Bronchial epithelial cell (primary cell): ENCODE measurements at regions not wholly inside any gene's neighbourhood (a gene's known extent, or its start where the extent isn't known, plus 50 kb on each side); places are given as distances from the start of the nearest gene placed in this dataset.
"Not testable (repeated sequence)": the region's sequence is repeated elsewhere in the genome, so short reads cannot be mapped to it uniquely, and the experiment has no call there.

Experiments used
- DNase-seq: peaks from one replicate; pipeline ENCODE4 v3.0.0-alpha.2; 2010; ENCODE audit warnings: low read depth
- FAIRE-seq: peaks from 2 replicates; lab custom pipeline; 2011; peaks lifted over from hg19 to GRCh38; lab: Jason Lieb, UNC
- H3K27me3 ChIP-seq: 2 replicates; pipeline ENCODE4 v1.5.1; 2011; ENCODE audit warnings: low read length; ENCODE audit not compliant: control insufficient read depth, insufficient read depth
- H3K36me3 ChIP-seq: 2 replicates; pipeline ENCODE4 v1.5.1; 2011; ENCODE audit warnings: low read length; ENCODE audit not compliant: control insufficient read depth, insufficient read depth
- H3K4me3 ChIP-seq: 2 replicates; pipeline ENCODE4 v1.5.1; 2011; ENCODE audit warnings: mild to moderate bottlenecking, low read depth, low read length, control low read depth
- CTCF ChIP-seq: IDR thresholded peaks from 2 replicates; pipeline ENCODE4 v1.5.1; 2011; ENCODE audit warnings: mild to moderate bottlenecking, moderate library complexity, low read length, control low read depth, inconsistent platforms; ENCODE audit not compliant: insufficient read depth, severe bottlenecking

GRCh38 chr20:53654932-53655624, 61.4 kb upstream of the ZNF217 start:
- TF ChIP-seq CTCF, result no peak
- Histone ChIP-seq H3K27me3 (no peaks in the 10 kb centered on the region), H3K4me3 (no peak overlapping the region), H3K36me3 (no peaks in the 10 kb centered on the region)
- no peak for FAIRE-seq
- DNase-seq, result peak; percentile 53

GRCh38 chr20:53654521-53654920, 60.9 kb upstream of the ZNF217 start:
- H3K27me3 ChIP-seq, FAIRE-seq, H3K4me3 ChIP-seq, DNase-seq, H3K36me3 ChIP-seq: not testable (repeated sequence)

DNA sequence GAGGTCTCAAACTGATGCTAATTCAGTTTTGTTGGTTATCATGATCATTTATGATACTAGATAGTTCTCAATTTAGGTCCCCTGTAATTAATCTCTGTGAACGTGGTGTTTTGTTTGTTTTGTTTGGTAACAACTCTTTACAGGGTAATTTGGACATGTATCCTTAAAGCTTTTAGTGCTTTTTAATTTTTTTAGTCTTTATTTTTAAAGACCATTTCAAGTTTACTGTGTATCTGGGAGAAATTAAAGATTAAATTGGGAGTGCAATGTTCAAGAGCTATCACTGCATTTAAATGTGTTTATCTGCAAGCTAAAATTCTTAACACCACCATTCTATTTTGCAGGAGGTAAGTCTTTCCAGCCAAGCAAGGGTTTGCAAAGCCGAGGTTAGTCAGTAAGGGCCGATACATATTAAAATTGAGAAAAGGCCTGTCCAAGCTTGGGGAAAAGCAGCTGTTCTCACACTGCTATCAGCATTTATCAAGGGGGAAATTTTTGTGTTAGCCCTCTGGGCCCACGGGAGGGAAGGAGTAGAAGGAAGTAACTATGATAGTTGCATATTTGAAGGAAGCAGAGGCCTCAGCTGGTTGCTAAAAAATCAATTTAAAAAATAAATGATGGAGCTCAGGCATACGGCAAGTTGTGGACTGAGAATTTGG, 59.3 kb upstream of the ZNF217 start:
- H3K27me3 ChIP-seq, result no peaks in the 10 kb centered on the region
- H3K4me3 ChIP-seq, result no peak overlapping the region
- no peaks in the 10 kb centered on the region for H3K36me3 ChIP-seq
- DNase-seq, result no peak
- no peak for TF ChIP-seq CTCF
- no peak for FAIRE-seq

- no peaks in the 10 kb centered on the region for H3K27me3 ChIP-seq
- no peak overlapping the region for H3K4me3 ChIP-seq
- FAIRE-seq, result no peak
- peak; percentile 35 for DNase-seq
- H3K36me3 ChIP-seq, result no peaks in the 10 kb centered on the region
- TF ChIP-seq CTCF, result no peak
Measured at GRCh38 chr20:53652090-53652858, 58.6 kb upstream of the ZNF217 start.

- not testable (repeated sequence) for FAIRE-seq, H3K36me3 ChIP-seq, H3K27me3 ChIP-seq, H3K4me3 ChIP-seq, DNase-seq
Measured at GRCh38 chr20:53649493-53649892, 55.9 kb upstream of the ZNF217 start.

- no peak for TF ChIP-seq CTCF
- Histone ChIP-seq H3K36me3 (no peaks in the 10 kb centered on the region), H3K4me3 (no peak overlapping the region), H3K27me3 (no peaks in the 10 kb centered on the region)
- FAIRE-seq (no peak), DNase-seq (no peak)
Measured at GRCh38 chr20:53647286-53647821, 53.7 kb upstream of the ZNF217 start.
